LoVo (cell line): ENCODE measurements at regions not wholly inside any gene's neighbourhood (a gene's known extent, or its start where the extent isn't known, plus 50 kb on each side); places are given as distances from the start of the nearest gene placed in this dataset.
"Not testable (repeated sequence)": the region's sequence is repeated elsewhere in the genome, so short reads cannot be mapped to it uniquely, and the experiment has no call there.

Experiments
- DNase-seq: peaks from one replicate; pipeline ENCODE4 v3.0.0-alpha.2; 2016; ENCODE audit warnings: low spot score

DNA sequence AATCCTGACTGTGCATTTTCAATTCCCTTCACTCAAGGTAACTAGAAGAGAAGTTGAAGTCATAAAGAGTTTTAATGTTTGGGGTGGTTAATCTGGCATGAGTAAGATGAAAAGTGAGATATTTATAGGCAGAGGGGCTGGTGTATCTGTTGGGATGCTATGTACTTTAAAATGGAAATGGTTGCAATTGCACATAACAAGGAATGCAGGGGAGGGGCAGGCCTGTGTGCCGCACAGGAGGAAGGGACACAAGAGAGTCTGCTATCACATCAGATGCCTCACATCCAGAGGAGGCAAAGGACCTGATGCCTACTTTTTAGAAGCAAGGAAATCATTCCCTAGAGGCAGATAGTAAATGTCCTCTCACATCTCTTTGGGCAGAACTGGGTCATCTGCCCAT is 55.5 kb upstream of the OSMR start:
- no peak for DNase-seq

DNA sequence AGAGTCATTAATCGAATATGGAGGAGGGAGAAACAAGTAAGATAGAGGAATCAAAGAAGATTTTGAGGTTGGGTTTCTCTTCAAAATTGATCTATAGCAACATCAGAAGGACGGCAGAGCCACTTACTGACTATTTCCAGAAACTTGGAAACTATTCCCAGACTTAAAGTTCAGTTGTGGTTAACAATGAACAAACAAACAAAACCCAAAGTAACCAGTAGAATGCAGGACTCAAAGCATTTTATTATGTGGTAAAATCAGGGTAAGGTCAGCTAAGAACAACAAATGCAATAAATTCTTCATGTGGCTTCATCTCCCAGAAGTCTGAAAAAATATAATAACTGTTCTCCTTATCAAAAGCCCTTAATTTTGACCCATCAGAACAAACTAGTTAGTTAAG is 54.9 kb upstream of the OSMR start:
- DNase-seq: no peak

DNA sequence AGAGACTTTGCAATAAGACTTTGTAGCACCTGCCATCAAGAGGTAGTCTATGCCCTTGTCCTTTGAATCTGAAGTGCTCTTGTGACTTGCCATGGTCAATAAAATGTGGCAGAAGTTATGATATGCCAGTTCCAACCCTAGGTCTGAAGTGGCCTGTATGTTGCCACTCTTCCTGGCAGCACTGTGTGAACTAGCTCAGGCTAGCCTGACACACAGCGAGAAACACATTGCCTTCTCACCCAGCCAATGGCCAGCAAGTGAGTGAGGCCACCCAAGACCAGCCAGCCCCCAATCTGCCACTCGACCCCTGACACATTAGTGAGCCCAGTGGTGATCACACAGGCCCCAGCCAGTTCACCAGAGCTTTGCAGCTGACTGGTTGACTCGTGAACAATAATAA is 52.7 kb upstream of the OSMR start:
- DNase-seq: no peak

DNA sequence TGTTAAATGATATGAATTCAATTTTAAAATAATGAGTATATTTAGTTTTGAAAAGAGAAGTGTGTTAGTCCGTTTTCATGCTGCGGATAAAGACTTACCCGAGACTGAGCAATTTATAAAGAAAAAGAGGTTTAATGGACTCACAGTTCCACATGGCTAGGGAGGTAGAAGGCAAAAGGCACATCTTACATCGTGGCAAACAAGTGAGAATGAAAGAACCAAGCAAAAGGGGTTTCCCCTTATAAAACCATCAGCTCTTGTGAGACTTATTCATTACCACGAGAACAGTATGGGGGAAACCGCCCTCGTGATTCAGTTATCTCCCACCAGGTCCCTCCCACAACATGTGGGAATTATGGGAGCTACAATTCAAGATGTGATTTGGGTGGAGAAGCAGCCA is 51.8 kb upstream of the OSMR start:
- not testable (repeated sequence) for DNase-seq

DNA sequence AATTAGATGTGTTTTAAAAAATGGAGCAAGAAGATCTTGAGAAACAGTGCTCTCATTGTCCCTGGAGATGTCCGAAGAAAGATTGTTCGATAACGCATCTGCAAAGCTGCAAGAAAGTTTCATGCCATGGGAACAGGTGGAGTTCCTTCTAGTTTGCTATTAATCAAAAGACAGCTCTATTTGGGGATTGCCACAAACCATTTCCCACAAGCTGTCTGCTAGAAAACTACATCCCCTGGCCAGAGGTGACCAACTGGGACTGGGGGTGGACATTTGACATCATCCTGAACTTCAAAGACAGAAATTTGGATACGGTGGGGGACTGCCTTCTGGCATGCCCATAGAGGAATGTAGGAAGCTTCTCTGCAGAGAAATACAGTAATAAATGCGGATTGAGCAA is 50.8 kb upstream of the OSMR start:
- DNase-seq: no peak

DNA sequence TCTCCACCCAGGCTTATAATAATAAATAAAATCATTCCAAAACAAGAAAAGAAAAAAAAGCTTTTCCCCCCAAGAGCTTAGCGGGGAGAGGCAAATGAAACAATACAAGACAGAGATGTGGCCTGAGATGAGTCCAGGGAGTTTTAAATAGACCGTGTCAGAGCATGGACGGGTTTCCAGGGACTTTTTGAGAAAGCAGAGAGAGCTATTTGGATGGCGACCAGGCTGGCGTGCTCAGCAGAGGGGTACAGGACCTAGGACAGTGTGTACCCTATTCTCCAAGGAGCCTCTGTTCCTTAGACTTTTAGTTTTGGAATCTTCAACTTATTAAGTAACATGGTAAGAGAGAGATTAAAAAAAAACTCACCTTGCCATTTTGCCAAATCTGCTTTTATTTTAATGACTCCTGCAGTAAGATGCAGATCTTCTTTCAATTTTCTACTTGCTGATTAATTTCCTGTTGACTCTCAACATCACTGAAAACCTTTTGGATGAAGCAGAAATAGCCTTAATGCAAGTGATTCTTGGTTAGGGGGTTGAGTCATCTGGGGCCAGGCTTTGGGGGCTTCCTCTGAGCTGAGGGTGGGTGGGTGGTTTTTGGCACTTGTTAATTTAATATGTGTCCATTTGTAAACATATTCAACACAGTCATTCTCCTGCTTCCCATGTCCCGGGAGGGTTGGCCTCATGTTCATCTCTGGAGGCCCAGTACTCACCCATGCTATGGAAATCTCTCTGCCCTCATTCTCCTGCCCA is 49.6 kb upstream of the OSMR start:
- DNase-seq: no peak
